GM12892 (cell line): ENCODE measurements at regions not wholly inside any gene's neighbourhood (a gene's known extent, or its start where the extent isn't known, plus 50 kb on each side); places are given as distances from the start of the nearest gene placed in this dataset.

Experiments used
- POLR2A ChIP-seq: IDR thresholded peaks from 2 replicates; pipeline ENCODE4 v1.6.1; 2011; ENCODE audit warnings: low read depth, low read length, control low read depth
- POLR2AphosphoS5 ChIP-seq: IDR thresholded peaks from 2 replicates; pipeline ENCODE4 v1.6.1; 2011; ENCODE audit warnings: low read depth, low read length, control low read depth
- TAF1 ChIP-seq: IDR thresholded peaks from 2 replicates; pipeline ENCODE4 v1.6.1; 2011; ENCODE audit warnings: low read depth, mild to moderate bottlenecking, control low read depth, low read length, borderline replicate concordance

DNA sequence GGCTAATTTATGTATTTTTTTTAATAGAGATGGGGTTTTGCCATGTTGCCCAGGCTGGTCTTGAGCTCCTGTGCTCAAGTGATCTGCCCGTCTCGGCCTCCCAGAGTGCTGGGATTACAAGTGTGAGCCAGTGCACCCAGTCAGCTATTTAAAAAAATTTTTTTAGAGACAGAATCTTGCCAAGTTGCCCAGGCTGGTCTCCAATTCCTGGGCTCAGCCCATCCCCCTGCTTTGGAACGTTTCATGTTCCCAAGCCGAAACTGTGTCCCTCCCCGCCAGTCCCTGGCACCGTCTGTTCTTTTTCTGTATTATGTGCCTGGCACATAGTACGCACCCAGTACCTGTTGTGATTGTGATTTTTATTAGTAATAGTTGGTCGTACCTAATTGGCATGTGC is 63.1 kb upstream of the MGAT5 start:
- no peak for TF ChIP-seq POLR2A
- no peak for TF ChIP-seq POLR2AphosphoS5
- no peak for TF ChIP-seq TAF1
